ENCODE measurements at regions not wholly inside any gene's neighbourhood (a gene's known extent, or its start where the extent isn't known, plus 50 kb on each side); places are given as distances from the start of the nearest gene placed in this dataset.

DNA sequence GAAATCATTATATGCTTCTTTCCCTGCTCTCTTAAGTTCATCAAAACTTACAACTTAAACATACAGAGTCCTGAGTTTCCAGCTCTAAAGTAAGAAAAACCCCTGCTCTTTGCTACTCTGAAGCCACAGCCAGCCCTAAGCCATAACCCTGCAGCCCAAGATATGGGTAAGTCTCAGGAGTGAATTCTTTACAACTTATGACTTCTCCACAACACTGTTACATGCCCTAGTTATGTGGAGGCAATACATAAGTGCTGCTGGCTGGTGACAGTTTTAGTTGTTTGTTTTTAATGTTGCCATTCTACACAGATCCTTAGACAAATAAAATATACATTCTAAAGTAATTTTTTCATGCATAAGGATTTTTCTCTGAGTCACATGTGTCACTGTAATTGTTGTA lies 100.2 kb downstream of the FBXO8 start:
- TF ChIP-seq, protein P1, sequence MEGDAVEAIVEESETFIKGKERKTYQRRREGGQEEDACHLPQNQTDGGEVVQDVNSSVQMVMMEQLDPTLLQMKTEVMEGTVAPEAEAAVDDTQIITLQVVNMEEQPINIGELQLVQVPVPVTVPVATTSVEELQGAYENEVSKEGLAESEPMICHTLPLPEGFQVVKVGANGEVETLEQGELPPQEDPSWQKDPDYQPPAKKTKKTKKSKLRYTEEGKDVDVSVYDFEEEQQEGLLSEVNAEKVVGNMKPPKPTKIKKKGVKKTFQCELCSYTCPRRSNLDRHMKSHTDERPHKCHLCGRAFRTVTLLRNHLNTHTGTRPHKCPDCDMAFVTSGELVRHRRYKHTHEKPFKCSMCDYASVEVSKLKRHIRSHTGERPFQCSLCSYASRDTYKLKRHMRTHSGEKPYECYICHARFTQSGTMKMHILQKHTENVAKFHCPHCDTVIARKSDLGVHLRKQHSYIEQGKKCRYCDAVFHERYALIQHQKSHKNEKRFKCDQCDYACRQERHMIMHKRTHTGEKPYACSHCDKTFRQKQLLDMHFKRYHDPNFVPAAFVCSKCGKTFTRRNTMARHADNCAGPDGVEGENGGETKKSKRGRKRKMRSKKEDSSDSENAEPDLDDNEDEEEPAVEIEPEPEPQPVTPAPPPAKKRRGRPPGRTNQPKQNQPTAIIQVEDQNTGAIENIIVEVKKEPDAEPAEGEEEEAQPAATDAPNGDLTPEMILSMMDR (IDR thresholded peaks at IDR 0.05 in 4 of 5, conservative IDR thresholded peaks at IDR 0.05 in 1 of 5) = no peak
- no peak for TF ChIP-seq POLR2A (IDR thresholded peaks at IDR 0.05)
